ENCODE measurements at regions not wholly inside any gene's neighbourhood (a gene's known extent, or its start where the extent isn't known, plus 50 kb on each side); places are given as distances from the start of the nearest gene placed in this dataset.

GRCh38 chr20:56899506-56899905 is 270.4 kb downstream of the TFAP2C start:
- Histone ChIP-seq H3K9me3 (ENCODE audit: control insufficient read depth in 1 of 2, insufficient read depth in 1 of 2, low read depth in 1 of 2, low read length in 2 of 2) (no peaks in the 10 kb centered on the region), H3K79me2 (ENCODE audit: insufficient read depth, low read length) (no peaks in the 10 kb centered on the region), H3K27ac (ENCODE audit: low read depth, low read length) (no peak overlapping the region), H2AFZ (ENCODE audit: low read depth, low read length, poor library complexity, severe bottlenecking) (no peak overlapping the region), H3K27me3 (ENCODE audit: insufficient read depth, low read length) (0 out of 2 replicates have a peak, but pooled peaks cover 3% of the 10 kb centered on the region), H3K4me2 (ENCODE audit: low read length) (no peak overlapping the region), H3K4me1 (ENCODE audit: control insufficient read depth in 1 of 2, insufficient read depth in 2 of 2, low read length in 2 of 2) (no peaks in the 10 kb centered on the region), H3K9me2 (ENCODE audit: insufficient read depth) (no peaks in the 10 kb centered on the region), H4K20me1 (ENCODE audit: insufficient read depth) (no peaks in the 10 kb centered on the region), H3K9ac (ENCODE audit: low read length) (no peak overlapping the region), H3K4me3 (replicated peaks in 1 of 2; ENCODE audit: low read depth in 1 of 2, low read length in 2 of 2) (no peak overlapping the region), H3K36me3 (ENCODE audit: control insufficient read depth in 1 of 2, insufficient read depth in 2 of 2, low read length in 2 of 2) (no peaks in the 10 kb centered on the region)
- DNase-seq (ENCODE audit: low read depth, low spot score), result no peak
- ChIA-PET CTCF (no interaction called here), POLR2A (no interaction called here), RAD21 (ENCODE audit: low non-redundant PET in 1 of 2, low total read pairs in 2 of 2, uncharacterized antibody in 2 of 2, unreplicated experiment in 2 of 2) (no interaction called here)
- no peak for ATAC-seq
- TF ChIP-seq, protein P1, sequence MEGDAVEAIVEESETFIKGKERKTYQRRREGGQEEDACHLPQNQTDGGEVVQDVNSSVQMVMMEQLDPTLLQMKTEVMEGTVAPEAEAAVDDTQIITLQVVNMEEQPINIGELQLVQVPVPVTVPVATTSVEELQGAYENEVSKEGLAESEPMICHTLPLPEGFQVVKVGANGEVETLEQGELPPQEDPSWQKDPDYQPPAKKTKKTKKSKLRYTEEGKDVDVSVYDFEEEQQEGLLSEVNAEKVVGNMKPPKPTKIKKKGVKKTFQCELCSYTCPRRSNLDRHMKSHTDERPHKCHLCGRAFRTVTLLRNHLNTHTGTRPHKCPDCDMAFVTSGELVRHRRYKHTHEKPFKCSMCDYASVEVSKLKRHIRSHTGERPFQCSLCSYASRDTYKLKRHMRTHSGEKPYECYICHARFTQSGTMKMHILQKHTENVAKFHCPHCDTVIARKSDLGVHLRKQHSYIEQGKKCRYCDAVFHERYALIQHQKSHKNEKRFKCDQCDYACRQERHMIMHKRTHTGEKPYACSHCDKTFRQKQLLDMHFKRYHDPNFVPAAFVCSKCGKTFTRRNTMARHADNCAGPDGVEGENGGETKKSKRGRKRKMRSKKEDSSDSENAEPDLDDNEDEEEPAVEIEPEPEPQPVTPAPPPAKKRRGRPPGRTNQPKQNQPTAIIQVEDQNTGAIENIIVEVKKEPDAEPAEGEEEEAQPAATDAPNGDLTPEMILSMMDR (IDR thresholded peaks at IDR 0.05 in 2 of 3, conservative IDR thresholded peaks at IDR 0.05 in 1 of 3; ENCODE audit: borderline replicate concordance in 1 of 3, insufficient read depth in 1 of 3, low read depth in 2 of 3, low read length in 2 of 3), result no peak
- TF ChIP-seq SIN3A (IDR thresholded peaks at IDR 0.05; ENCODE audit: low read depth) (no peak), ELF1 (IDR thresholded peaks at IDR 0.05; ENCODE audit: borderline replicate concordance, low read depth) (no peak), YY1 (IDR thresholded peaks at IDR 0.05; ENCODE audit: extremely low read depth, insufficient replicate concordance, low read depth, low read length) (no peak), POLR2A (IDR thresholded peaks at IDR 0.05; ENCODE audit: borderline replicate concordance, extremely low read depth, insufficient read depth, insufficient read length) (no peak), RAD21 (IDR thresholded peaks at IDR 0.05; ENCODE audit: low read depth) (no peak), REST (IDR thresholded peaks at IDR 0.05; ENCODE audit: low read depth) (no peak), ZFX (IDR thresholded peaks at IDR 0.05) (no peak), EGR1 (IDR thresholded peaks at IDR 0.05; ENCODE audit: low read depth) (no peak)
- TF ChIP-seq, protein P2, sequence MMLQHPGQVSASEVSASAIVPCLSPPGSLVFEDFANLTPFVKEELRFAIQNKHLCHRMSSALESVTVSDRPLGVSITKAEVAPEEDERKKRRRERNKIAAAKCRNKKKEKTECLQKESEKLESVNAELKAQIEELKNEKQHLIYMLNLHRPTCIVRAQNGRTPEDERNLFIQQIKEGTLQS (IDR thresholded peaks at IDR 0.05), result no peak
- no TSS peak for BruUV-seq (replicated peaks)
- intact Hi-C loops (cut with micrococcal nuclease), result no loop called here
